Cardiac fibroblast (primary cell): ENCODE measurements at regions not wholly inside any gene's neighbourhood (a gene's known extent, or its start where the extent isn't known, plus 50 kb on each side); places are given as distances from the start of the nearest gene placed in this dataset.

ENCODE experiments used
- DNase-seq, 2 donors: peaks; one replicate each; pipeline versions ENCODE4 v3.0.0 to v3.0.0-alpha.2; 2010; ENCODE audit warnings: low read depth in 2 of 2
- H3K4me3 ChIP-seq, 2 donors: replicated peaks in 1 of 2; 1 replicate in 1 of 2; 2 replicates in 1 of 2; pipeline ENCODE4 v1.5.1; 2011; ENCODE audit warnings: low read depth in 2 of 2, low read length in 2 of 2, mild to moderate bottlenecking in 2 of 2, moderate library complexity in 1 of 2
- TF ChIP-seq, protein P1 (sequence below): IDR thresholded peaks from one replicate; pipeline ENCODE4 v1.5.1; 2011; ENCODE audit warnings: low read depth, mild to moderate bottlenecking, low read length, inconsistent platforms

DNA sequence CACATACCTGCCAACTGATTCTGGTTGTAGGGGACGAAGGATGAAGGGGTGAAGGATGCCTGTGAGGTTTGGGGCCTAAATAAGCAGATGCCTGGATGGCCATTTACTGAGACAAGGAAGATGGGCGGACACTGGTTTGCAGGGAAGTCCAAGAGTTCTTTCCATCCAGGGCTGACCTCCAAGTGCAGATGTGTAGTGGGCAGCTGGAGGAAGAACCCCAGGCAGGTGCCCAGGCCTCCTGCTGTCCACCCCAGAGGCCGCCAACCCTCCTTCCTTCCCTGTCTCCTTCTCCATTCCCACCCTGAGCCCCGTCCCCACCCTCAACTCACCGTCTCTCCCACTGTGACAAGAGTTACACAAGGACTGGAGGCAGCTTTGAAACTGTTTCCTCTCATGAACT lies 171.5 kb downstream of the KATNAL1 start:
- DNase-seq, result no peak
- TF ChIP-seq, protein P1, sequence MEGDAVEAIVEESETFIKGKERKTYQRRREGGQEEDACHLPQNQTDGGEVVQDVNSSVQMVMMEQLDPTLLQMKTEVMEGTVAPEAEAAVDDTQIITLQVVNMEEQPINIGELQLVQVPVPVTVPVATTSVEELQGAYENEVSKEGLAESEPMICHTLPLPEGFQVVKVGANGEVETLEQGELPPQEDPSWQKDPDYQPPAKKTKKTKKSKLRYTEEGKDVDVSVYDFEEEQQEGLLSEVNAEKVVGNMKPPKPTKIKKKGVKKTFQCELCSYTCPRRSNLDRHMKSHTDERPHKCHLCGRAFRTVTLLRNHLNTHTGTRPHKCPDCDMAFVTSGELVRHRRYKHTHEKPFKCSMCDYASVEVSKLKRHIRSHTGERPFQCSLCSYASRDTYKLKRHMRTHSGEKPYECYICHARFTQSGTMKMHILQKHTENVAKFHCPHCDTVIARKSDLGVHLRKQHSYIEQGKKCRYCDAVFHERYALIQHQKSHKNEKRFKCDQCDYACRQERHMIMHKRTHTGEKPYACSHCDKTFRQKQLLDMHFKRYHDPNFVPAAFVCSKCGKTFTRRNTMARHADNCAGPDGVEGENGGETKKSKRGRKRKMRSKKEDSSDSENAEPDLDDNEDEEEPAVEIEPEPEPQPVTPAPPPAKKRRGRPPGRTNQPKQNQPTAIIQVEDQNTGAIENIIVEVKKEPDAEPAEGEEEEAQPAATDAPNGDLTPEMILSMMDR, result no peak
- no peak overlapping the region for H3K4me3 ChIP-seq

DNA sequence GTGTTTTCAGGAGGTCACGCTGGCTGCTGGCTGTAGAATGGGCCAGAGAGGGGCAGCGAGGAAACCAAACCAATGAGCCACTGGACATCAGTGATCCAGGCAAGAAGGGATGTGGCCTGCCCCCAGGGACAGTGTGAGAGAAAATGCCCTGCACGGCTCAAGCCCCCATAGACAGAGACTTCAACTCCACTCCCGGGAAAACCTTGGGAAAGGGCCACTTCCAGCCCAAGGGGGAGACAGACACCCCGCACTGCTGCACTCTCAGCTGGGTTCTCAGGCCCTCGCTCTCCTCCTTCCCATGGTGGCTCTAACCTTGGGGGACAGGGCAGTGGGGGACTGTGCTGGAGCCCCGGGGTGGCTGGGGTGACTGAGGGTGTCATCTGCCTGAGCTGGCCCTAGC lies 172.0 kb downstream of the KATNAL1 start:
- DNase-seq, result no peak
- no peak overlapping the region for H3K4me3 ChIP-seq
- TF ChIP-seq, protein P1, result no peak

DNA sequence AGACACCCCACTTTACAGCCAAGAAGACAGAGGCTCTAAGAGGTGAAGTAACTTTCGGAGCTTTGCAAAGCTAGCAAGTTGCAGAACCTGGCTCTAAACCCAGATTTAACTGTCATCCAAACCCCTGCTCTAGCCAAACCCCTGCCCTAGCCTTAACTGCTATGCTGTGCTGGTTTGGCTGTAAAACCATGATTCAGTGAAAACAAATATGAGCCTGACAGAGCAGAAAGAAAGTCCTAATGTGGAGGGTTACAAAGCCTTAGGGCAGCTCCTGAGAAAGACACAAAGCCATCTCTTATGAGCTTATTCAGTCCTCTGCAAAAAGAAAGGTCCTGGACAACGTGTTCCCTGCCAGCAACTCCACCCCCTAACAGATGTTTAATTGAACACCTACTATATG lies 172.8 kb downstream of the KATNAL1 start:
- H3K4me3 ChIP-seq, result no peak overlapping the region
- TF ChIP-seq, protein P1, result no peak
- DNase-seq, result no peak

DNA sequence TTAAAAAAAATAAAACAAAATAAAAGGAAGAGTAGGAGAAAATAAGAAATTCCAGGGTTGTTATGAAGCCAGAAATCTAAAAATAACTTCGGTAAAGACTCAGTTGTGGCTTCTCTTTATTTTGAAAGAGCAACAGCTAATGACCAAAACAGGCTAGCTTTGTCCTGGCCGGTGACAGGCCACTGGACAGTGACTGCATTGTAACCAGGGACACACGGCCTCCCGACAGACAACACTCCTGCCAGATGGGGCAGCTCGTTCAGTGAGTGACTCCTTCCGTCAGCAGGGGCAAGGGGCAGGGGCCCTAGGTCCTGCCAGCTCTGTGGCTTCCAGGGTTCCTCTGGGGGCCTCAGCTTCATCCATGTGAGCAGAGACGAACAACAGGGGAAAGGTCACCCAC lies 173.4 kb downstream of the KATNAL1 start:
- H3K4me3 ChIP-seq, result no peak overlapping the region
- peak in 1 of 2 donors; percentile 42 for DNase-seq
- TF ChIP-seq, protein P1, result no peak

DNA sequence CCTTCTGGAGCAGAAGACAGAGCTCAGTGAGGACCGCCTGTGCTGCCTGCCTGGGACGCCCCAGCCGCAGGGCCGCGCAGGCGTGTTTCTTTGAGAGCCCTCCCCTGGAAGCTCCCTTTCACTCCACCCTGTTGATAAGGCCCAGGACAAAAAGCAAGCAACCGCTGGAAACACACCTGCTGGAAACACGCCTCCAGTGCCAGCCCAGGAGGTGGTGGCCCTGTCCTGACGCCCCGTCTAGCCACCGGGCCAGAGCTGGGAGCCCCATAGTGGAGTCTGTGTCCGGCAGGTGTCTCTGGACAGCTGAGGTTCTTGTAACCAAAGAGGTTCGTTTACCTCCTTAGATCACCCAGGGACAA lies 173.8 kb downstream of the KATNAL1 start:
- DNase-seq, result no peak
- H3K4me3 ChIP-seq, result no peak overlapping the region
- TF ChIP-seq, protein P1, result no peak

DNA sequence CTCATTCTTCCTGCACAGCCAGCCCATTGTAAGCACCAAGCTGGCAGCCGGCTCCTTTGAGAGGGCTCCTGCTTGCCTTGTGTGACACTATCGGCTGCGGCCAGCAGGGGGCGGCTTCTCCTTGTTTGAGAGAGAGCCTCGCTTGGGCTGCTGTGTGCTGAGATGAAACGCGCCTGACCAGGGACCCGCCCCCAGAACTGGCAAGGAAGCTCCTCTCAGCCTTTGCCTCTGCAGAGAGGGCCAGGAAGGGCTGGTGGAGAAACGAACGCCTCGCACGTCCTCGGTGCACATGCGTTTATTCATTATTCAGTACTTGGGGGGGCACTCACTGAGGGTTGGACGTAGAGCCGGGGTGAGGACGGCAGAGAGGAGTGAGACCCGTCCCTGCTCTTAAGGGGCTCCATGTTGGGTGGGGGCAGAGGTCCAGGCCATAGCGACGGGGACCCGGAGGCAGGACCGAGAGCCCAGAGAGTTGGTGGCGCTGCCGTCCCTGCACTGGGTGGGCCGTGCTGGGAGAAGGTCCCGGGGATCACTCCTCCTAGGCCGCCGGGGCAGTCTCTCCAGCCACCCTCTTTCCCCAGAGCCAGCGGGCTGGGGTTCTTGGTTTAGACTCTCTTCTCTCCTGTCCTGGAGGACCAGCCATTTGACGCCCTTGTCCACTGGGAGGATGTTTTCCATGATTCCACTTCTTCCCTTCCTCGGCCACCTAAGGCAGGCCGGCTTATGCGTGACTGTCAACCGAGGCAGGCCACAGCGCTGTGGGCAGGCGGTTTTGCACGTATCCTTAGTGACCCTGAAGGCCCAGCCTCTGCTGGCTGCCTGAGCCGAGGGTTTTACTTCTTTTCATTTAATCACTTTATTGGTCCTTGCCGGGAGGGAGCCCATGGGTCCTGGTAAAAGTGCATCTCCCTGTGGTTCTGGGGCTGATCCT lies 174.5 kb downstream of the KATNAL1 start:
- peak; percentile 94 to 96 for DNase-seq
- no peak overlapping the region for H3K4me3 ChIP-seq
- TF ChIP-seq, protein P1, result peak; percentile 91
